Uterus (tissue), 3 donors: ENCODE measurements at regions not wholly inside any gene's neighbourhood (a gene's known extent, or its start where the extent isn't known, plus 50 kb on each side); places are given as distances from the start of the nearest gene placed in this dataset.

Experiments used
- DNase-seq, 2 donors: peaks; one replicate each; pipeline ENCODE4 v3.0.0-alpha.2; 2019 to 2020
- H3K27ac ChIP-seq, 2 donors: fragments of 200-600 bp; sonication (generic); 1 replicate in 1 of 2; 2 replicates in 1 of 2; pipeline ENCODE4 v1.5.1; 2016 to 2018
- H3K27me3 ChIP-seq, 2 donors: fragments of 200-600 bp; sonication (generic); one replicate each; pipeline ENCODE4 v1.5.1; 2018 to 2019; ENCODE audit warnings: control low read depth in 1 of 2
- H3K36me3 ChIP-seq, 2 donors: fragments of 200-600 bp; sonication (generic); one replicate each; pipeline ENCODE4 v1.5.1; 2019; ENCODE audit warnings: control low read depth in 1 of 2
- H3K4me1 ChIP-seq, 2 donors: fragments of 200-600 bp; sonication (generic); one replicate each; pipeline ENCODE4 v1.5.1; 2018 to 2019; ENCODE audit warnings: control low read depth in 1 of 2
- H3K4me3 ChIP-seq, 2 donors: fragments of 200-600 bp; sonication (generic); 1 replicate in 1 of 2; 2 replicates in 1 of 2; pipeline ENCODE4 v1.5.1; 2018 to 2019; ENCODE audit warnings: mild to moderate bottlenecking in 1 of 2
- H3K9me3 ChIP-seq, 2 donors: fragments of 200-600 bp; sonication (generic); one replicate each; pipeline ENCODE4 v1.5.1; 2019; ENCODE audit warnings: control low read depth in 1 of 2
- POLR2A ChIP-seq, 2 donors: fragments of 450-650 bp; IDR thresholded peaks; one replicate each; pipeline ENCODE4 v1.6.1; 2016; ENCODE audit warnings: antibody characterized with exemption in 2 of 2, mild to moderate bottlenecking in 1 of 2, moderate library complexity in 1 of 2
- intact Hi-C: fragments of 100-400 bp; cut with DNase I; formaldehyde crosslinking; loops from one replicate; pipeline ENCODE4 v1.15.1; 2023; ENCODE audit warnings: low total_unique reads
- TF ChIP-seq, protein P1 (sequence below), 4 experiments: fragments of 200-600 bp in 2 of 4; fragments of 450-650 bp in 2 of 4; sonication (generic) in 2 of 4; IDR thresholded peaks; one replicate each; pipeline ENCODE4 v1.5.1; 2016 to 2019; ENCODE audit warnings: antibody characterized with exemption in 4 of 4, mild to moderate bottlenecking in 2 of 4, moderate library complexity in 1 of 4
- donor health status: DM: yes; HTN: yes; CAD: no.

DNA sequence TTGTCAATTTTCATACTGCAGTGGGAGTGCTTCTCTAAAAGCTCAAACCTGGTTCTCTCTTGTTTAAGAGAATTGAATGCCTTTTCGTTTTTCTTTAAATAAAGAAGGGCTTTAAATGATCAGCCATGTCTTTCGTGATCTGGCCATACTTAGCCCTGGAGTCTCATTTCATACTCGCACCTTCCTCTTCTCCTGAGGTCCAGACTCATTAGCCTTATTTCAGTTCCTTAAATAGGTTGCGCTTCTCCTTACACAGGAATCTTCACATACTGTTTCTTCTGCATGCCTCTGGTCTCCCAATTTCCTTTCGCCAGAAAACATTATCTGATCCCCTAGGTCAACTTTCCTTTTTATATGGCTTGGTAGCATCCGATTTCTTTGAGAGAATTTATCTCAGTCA lies 565.6 kb upstream of the TENM3 start:
- H3K4me3 ChIP-seq, result no peak overlapping the region
- H3K9me3 ChIP-seq, result no peaks in the 10 kb centered on the region
- H3K27ac ChIP-seq, result no peak overlapping the region
- TF ChIP-seq POLR2A (IDR thresholded peaks at IDR 0.05), result no peak
- TF ChIP-seq, protein P1, sequence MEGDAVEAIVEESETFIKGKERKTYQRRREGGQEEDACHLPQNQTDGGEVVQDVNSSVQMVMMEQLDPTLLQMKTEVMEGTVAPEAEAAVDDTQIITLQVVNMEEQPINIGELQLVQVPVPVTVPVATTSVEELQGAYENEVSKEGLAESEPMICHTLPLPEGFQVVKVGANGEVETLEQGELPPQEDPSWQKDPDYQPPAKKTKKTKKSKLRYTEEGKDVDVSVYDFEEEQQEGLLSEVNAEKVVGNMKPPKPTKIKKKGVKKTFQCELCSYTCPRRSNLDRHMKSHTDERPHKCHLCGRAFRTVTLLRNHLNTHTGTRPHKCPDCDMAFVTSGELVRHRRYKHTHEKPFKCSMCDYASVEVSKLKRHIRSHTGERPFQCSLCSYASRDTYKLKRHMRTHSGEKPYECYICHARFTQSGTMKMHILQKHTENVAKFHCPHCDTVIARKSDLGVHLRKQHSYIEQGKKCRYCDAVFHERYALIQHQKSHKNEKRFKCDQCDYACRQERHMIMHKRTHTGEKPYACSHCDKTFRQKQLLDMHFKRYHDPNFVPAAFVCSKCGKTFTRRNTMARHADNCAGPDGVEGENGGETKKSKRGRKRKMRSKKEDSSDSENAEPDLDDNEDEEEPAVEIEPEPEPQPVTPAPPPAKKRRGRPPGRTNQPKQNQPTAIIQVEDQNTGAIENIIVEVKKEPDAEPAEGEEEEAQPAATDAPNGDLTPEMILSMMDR (IDR thresholded peaks at IDR 0.05), result no peak
- no peak for DNase-seq
- H3K27me3 ChIP-seq, result no peaks in the 10 kb centered on the region
- H3K4me1 ChIP-seq, result no peaks in the 10 kb centered on the region
- intact Hi-C loops, result no loop called here
- H3K36me3 ChIP-seq, result no peaks in the 10 kb centered on the region

DNA sequence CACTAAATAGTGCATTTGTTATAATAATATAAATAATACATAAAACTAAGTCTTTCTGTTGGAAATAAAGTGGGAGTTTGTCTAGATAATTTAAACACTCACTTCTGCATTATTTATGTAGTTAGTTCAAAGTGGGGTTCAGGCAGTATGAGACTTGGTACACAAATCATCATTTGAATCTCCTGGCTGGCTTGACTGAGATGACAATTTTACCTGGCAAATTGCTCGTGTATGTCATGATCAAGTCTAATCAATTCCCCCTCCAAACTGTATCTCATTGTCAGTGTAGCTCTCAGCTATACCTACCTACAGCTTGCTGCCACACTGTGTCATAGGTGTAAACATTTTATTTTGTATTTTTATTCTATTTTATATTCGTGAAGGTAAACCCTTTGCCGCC lies 563.4 kb upstream of the TENM3 start:
- Histone ChIP-seq H3K4me1 (no peaks in the 10 kb centered on the region), H3K27ac (no peak overlapping the region), H3K9me3 (no peaks in the 10 kb centered on the region), H3K36me3 (no peaks in the 10 kb centered on the region), H3K27me3 (no peaks in the 10 kb centered on the region), H3K4me3 (no peak overlapping the region)
- intact Hi-C loops, result no loop called here
- TF ChIP-seq POLR2A (IDR thresholded peaks at IDR 0.05), result no peak
- TF ChIP-seq, protein P1 (IDR thresholded peaks at IDR 0.05), result no peak
- DNase-seq, result no peak

DNA sequence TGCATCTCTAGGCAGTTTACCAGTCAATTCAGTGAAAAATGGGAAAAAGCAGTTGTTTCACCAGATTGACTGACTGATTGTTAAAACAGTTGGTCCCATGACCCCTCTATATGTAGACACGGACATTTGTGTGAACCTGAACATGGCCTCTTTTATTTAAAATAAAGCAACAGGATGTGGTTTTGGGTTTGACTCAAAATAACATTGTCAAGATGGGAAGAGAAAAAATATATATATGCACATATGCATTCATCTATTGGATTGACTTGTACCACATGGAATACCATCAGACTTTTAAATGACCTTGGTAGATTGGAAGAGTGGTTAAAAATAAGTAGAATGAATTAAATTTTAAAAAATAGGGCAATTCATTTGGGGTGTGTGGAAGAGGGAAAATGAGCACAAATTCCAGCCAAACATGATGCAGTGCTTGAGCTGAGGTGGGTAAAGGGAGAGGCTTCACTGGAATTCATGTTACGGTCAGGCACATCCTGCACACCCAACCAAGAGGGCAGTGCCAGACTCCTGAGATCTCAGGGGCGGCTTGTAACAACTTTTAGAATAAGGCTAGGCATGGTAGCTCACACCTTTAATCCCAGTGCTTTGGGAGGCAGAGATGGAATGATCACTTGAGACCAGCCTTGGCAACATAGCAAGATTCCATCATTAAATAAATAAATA lies 560.7 kb upstream of the TENM3 start:
- no peak for DNase-seq
- no peaks in the 10 kb centered on the region for H3K27me3 ChIP-seq
- no peaks in the 10 kb centered on the region for H3K9me3 ChIP-seq
- intact Hi-C loops, result no loop called here
- H3K4me1 ChIP-seq, result no peaks in the 10 kb centered on the region
- no peaks in the 10 kb centered on the region for H3K36me3 ChIP-seq
- no peak overlapping the region for H3K4me3 ChIP-seq
- H3K27ac ChIP-seq, result no peak overlapping the region
- TF ChIP-seq, protein P1 (IDR thresholded peaks at IDR 0.05), result no peak
- no peak for TF ChIP-seq POLR2A (IDR thresholded peaks at IDR 0.05)

DNA sequence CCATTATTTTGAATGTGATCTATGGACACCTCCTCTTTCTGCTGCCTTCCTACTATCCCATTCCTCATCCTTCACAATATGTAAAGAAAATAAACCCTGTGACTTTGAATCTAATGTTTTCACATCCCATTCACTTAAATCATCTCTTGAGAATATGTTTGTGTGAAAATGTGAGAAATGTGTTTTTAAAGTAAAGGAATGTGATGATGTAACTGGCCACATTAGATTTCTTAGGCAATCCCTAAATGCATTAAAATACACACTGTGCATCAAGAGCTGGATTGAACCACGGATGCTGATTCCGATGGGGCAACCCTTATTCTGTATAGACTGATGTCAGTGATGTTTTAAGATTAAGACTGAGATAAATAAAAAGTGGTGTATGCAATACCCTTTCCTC lies 558.9 kb upstream of the TENM3 start:
- Histone ChIP-seq H3K27ac (no peak overlapping the region), H3K9me3 (no peaks in the 10 kb centered on the region), H3K27me3 (no peaks in the 10 kb centered on the region), H3K4me3 (no peak overlapping the region), H3K36me3 (no peaks in the 10 kb centered on the region), H3K4me1 (no peaks in the 10 kb centered on the region)
- DNase-seq, result no peak
- intact Hi-C loops, result no loop called here
- TF ChIP-seq POLR2A (IDR thresholded peaks at IDR 0.05), result no peak
- TF ChIP-seq, protein P1 (IDR thresholded peaks at IDR 0.05), result no peak

DNA sequence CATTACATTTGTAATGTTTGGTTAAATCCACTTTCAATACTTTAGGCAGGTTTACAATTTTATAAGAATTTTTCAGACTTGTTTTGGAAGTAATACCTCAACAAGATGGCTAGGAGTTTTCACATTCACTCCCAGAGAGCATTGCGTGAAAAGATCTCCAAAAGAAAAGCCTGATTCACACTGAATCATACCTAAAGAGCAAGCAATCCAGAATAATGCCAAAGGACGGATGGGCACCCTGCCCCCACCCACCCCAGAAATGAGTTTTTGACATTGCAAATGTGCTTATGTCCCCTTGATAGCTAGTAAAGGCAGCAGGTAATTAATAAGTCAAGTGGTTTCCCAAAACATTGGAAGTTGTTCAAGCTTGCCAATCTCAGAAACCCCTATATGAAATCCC lies 557.7 kb upstream of the TENM3 start:
- no peak for DNase-seq
- Histone ChIP-seq H3K36me3 (no peaks in the 10 kb centered on the region), H3K4me1 (no peaks in the 10 kb centered on the region), H3K9me3 (no peaks in the 10 kb centered on the region), H3K27ac (no peak overlapping the region), H3K4me3 (no peak overlapping the region), H3K27me3 (no peaks in the 10 kb centered on the region)
- TF ChIP-seq POLR2A (IDR thresholded peaks at IDR 0.05), result no peak
- TF ChIP-seq, protein P1 (IDR thresholded peaks at IDR 0.05), result no peak
- intact Hi-C loops, result no loop called here
